ENCODE measurements at regions not wholly inside any gene's neighbourhood (a gene's known extent, or its start where the extent isn't known, plus 50 kb on each side); places are given as distances from the start of the nearest gene placed in this dataset.

GRCh38 chr1:4601941-4602340 lies 52.5 kb upstream of the AJAP1 start:
- Histone ChIP-seq H3K4me3 (ENCODE audit: low read depth in 1 of 3, low read length in 3 of 3) (no peak overlapping the region), H3K9me3 (ENCODE audit: control insufficient read depth in 4 of 4, low read length in 3 of 4) (no peaks in the 10 kb centered on the region), H3K4me1 (ENCODE audit: control insufficient read depth in 4 of 4, insufficient read depth in 4 of 4, low read length in 3 of 4) (no peaks in the 10 kb centered on the region), H3K27me3 (ENCODE audit: control insufficient read depth in 4 of 4, insufficient read depth in 4 of 4, low read length in 3 of 4) (peaks cover 0 to 8% (median 4%) of the 10 kb centered on the region in 4 donors), H3K9ac (ENCODE audit: low read depth in 1 of 2, low read length in 2 of 2) (no peak overlapping the region), H3K27ac (ENCODE audit: low read depth in 1 of 2, low read length in 2 of 2) (no peak overlapping the region), H3K36me3 (ENCODE audit: control insufficient read depth in 4 of 4, insufficient read depth in 3 of 4, low read depth in 1 of 4, low read length in 3 of 4) (no peaks in the 10 kb centered on the region)
- TF ChIP-seq ATF3 (IDR thresholded peaks at IDR 0.05) (no peak), RXRA (IDR thresholded peaks at IDR 0.05) (no peak), NR2F2 (IDR thresholded peaks at IDR 0.05) (no peak), GABPA (IDR thresholded peaks at IDR 0.05 in 1 of 2, conservative IDR thresholded peaks at IDR 0.05 in 1 of 2) (no peak)
- 64% methylated on average over 4 of the region's 4 CpGs for WGBS
- no peak for DNase-seq (ENCODE audit: low spot score)

GRCh38 chr1:4602462-4603294 lies 51.7 kb upstream of the AJAP1 start:
- TF ChIP-seq RXRA (IDR thresholded peaks at IDR 0.05) (no peak), HNF4G (IDR thresholded peaks at IDR 0.05) (no peak), GABPA (IDR thresholded peaks at IDR 0.05 in 1 of 2, conservative IDR thresholded peaks at IDR 0.05 in 1 of 2) (no peak), ATF3 (IDR thresholded peaks at IDR 0.05) (no peak), MAX (IDR thresholded peaks at IDR 0.05) (no peak), JUND (IDR thresholded peaks at IDR 0.05) (no peak), TAF1 (conservative IDR thresholded peaks at IDR 0.05) (no peak), RAD21 (IDR thresholded peaks at IDR 0.05) (no peak), REST (IDR thresholded peaks at IDR 0.05) (no peak), EGR1 (IDR thresholded peaks at IDR 0.05; ENCODE audit: low read depth in 2 of 2) (no peak), YY1 (IDR thresholded peaks at IDR 0.05) (no peak), FOXA1 (IDR thresholded peaks at IDR 0.05) (no peak)
- no peak overlapping the region for H3K9ac ChIP-seq (ENCODE audit: low read depth in 1 of 2, low read length in 2 of 2)
- no peak for DNase-seq (ENCODE audit: low spot score)
- no peaks in the 10 kb centered on the region for H3K4me1 ChIP-seq (ENCODE audit: control insufficient read depth in 4 of 4, insufficient read depth in 4 of 4, low read length in 3 of 4)
- WGBS, result 72% methylated on average over 17 of the region's 17 CpGs
- peaks cover 0 to 8% (median 4%) of the 10 kb centered on the region in 4 donors for H3K27me3 ChIP-seq (ENCODE audit: control insufficient read depth in 4 of 4, insufficient read depth in 4 of 4, low read length in 3 of 4)
- H3K9me3 ChIP-seq (ENCODE audit: control insufficient read depth in 4 of 4, low read length in 3 of 4), result no peaks in the 10 kb centered on the region
- H3K36me3 ChIP-seq (ENCODE audit: control insufficient read depth in 4 of 4, insufficient read depth in 3 of 4, low read depth in 1 of 4, low read length in 3 of 4), result no peaks in the 10 kb centered on the region
- H3K27ac ChIP-seq (ENCODE audit: low read depth in 1 of 2, low read length in 2 of 2), result no peak overlapping the region
- no peak overlapping the region for H3K4me3 ChIP-seq (ENCODE audit: low read depth in 1 of 3, low read length in 3 of 3)
